ENCODE measurements at regions not wholly inside any gene's neighbourhood (a gene's known extent, or its start where the extent isn't known, plus 50 kb on each side); places are given as distances from the start of the nearest gene placed in this dataset.

DNA sequence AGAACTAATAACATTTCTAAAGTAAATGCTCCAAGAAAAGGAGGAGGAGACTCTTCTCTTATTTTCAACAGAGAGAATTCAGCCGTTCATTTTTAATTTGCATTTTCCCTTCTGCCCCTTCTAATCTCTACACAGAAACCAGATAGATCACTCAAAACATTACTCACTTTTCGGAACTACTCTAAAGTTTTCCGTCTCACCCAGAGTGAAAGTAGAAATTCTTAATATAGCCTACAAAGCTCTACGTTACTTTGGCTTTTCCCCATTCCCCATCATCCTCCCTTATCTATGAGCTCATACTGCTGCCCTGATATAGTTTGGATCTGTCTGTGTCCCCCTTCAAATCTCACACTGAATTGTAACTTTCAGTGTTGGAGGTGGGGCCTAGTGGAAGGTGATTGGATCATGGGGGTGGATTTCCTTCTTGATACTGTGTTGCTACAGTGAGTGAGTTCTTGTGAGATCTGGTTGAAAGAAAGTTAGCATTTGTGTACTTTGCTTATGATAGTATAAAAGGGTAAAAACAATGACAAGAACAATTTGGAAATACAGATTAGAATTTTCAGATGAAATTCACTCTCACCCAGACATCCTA, 188.2 kb downstream of the AMY1C start:
- FAIRE-seq (no peak), ATAC-seq (no peak), DNase-seq (ENCODE audit: low spot score) (no peak)
- Histone ChIP-seq H3K4me3 (replicated peaks in 1 of 3; ENCODE audit: insufficient read depth in 1 of 3, low read depth in 2 of 3, low read length in 3 of 3) (no peak overlapping the region), H4K20me1 (ENCODE audit: insufficient read depth, low read length) (no peaks in the 10 kb centered on the region), H3K4me1 (ENCODE audit: insufficient read depth, low read length) (no peaks in the 10 kb centered on the region), H2AFZ (ENCODE audit: low read length) (no peak overlapping the region), H3K9ac (ENCODE audit: insufficient read depth, low read depth, low read length) (no peak overlapping the region), H3K4me2 (ENCODE audit: low read depth, low read length) (no peak overlapping the region), H3K27ac (ENCODE audit: extremely low read length, insufficient read depth, low read length) (no peak overlapping the region), H3K9me3 (ENCODE audit: low read length) (no peaks in the 10 kb centered on the region), H3K79me2 (ENCODE audit: insufficient read depth, low read length) (no peaks in the 10 kb centered on the region), H3K27me3 (ENCODE audit: control insufficient read depth in 1 of 2, insufficient read depth in 2 of 2, low read length in 2 of 2) (no peaks in the 10 kb centered on the region), H3K36me3 (replicated peaks in 1 of 2; ENCODE audit: control insufficient read depth in 1 of 2, insufficient read depth in 2 of 2, low read length in 2 of 2) (no peaks in the 10 kb centered on the region)
- CTCF ChIA-PET (ENCODE audit: low intra/inter-chr PET ratio, low total read pairs) = no interaction called here
- 26% methylated on average over 4 of the region's 4 CpGs for WGBS (ENCODE audit: low lambda C conversion rate)
- POLR2A ChIA-PET = no interaction called here
- no TSS peak for BruUV-seq (replicated peaks)
- TF ChIP-seq EEA1 (CRISPR knock-in tag; IDR thresholded peaks at IDR 0.05; ENCODE audit: borderline replicate concordance) (no peak), ZNF761 (CRISPR knock-in tag; conservative IDR thresholded peaks at IDR 0.05) (no peak), WIZ (CRISPR knock-in tag; IDR thresholded peaks at IDR 0.05) (no peak), ZNF777 (CRISPR knock-in tag; IDR thresholded peaks at IDR 0.05) (no peak)
- intact Hi-C loops (cut with micrococcal nuclease; ENCODE audit: unreplicated experiment) = no loop called here
- in situ Hi-C loops (cut with HindIII; ENCODE audit: extremely low pct_ligation_motif_present, low pct_unique_long_range_greater_than_20kb) = no loop called here

DNA sequence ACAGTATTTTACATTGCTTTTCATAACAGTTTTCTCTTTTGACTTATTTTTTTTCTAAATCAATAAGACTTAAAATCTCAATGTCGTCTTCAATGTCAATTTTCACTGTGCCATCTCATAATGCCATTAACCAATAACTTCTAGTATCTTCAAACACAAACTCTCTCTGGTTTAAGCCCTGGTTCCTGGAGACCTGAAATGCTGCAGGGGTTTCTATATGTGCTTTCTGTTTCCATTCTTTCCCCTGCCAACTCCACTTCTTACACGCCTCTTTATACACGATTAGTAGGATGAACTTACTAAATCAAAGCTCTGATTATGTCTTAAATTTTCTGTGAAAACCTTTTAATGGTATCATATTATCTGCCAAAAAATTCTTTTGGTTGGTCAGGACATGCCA, 191.4 kb downstream of the AMY1C start:
- no peaks in the 10 kb centered on the region for H3K36me3 ChIP-seq (replicated peaks in 1 of 2; ENCODE audit: control insufficient read depth in 1 of 2, insufficient read depth in 2 of 2, low read length in 2 of 2)
- DNase-seq (ENCODE audit: low spot score) (no peak), ATAC-seq (no peak), FAIRE-seq (no peak)
- WGBS (ENCODE audit: low lambda C conversion rate) = 0% methylated on average over 3 of the region's 3 CpGs
- no peaks in the 10 kb centered on the region for H3K27me3 ChIP-seq (ENCODE audit: control insufficient read depth in 1 of 2, insufficient read depth in 2 of 2, low read length in 2 of 2)
- no peak overlapping the region for H3K4me3 ChIP-seq (replicated peaks in 1 of 3; ENCODE audit: insufficient read depth in 1 of 3, low read depth in 2 of 3, low read length in 3 of 3)
- H3K79me2 ChIP-seq (ENCODE audit: insufficient read depth, low read length) = no peaks in the 10 kb centered on the region
- POLR2A ChIA-PET = no interaction called here
- intact Hi-C loops (cut with micrococcal nuclease; ENCODE audit: unreplicated experiment) (no loop called here), in situ Hi-C loops (cut with HindIII; ENCODE audit: extremely low pct_ligation_motif_present, low pct_unique_long_range_greater_than_20kb) (loop anchor here (10.0 kb wide), 1 partner anchor 194 kb away; no protein-coding TSS in a partner anchor)
- CTCF ChIA-PET (ENCODE audit: low intra/inter-chr PET ratio, low total read pairs) = no interaction called here
- H3K9me3 ChIP-seq (ENCODE audit: low read length) = no peaks in the 10 kb centered on the region
- no peak overlapping the region for H3K9ac ChIP-seq (ENCODE audit: insufficient read depth, low read depth, low read length)
- no peak overlapping the region for H3K4me2 ChIP-seq (ENCODE audit: low read depth, low read length)
- no TSS peak for BruUV-seq (replicated peaks)
- no peaks in the 10 kb centered on the region for H4K20me1 ChIP-seq (ENCODE audit: insufficient read depth, low read length)
- H3K4me1 ChIP-seq (ENCODE audit: insufficient read depth, low read length) = no peaks in the 10 kb centered on the region
- H2AFZ ChIP-seq (ENCODE audit: low read length) = no peak overlapping the region
- H3K27ac ChIP-seq (ENCODE audit: extremely low read length, insufficient read depth, low read length) = no peak overlapping the region
- TF ChIP-seq GZF1 (CRISPR knock-in tag; IDR thresholded peaks at IDR 0.05) (no peak), FOXO1 (CRISPR knock-in tag; IDR thresholded peaks at IDR 0.05) (no peak), RBM39 (IDR thresholded peaks at IDR 0.05; ENCODE audit: low read depth, low read length, poor library complexity, severe bottlenecking) (no peak), THAP8 (CRISPR knock-in tag; IDR thresholded peaks at IDR 0.05; ENCODE audit: borderline replicate concordance) (no peak), AHDC1 (CRISPR knock-in tag; IDR thresholded peaks at IDR 0.05; ENCODE audit: borderline replicate concordance) (no peak), JUND (CRISPR knock-in tag; IDR thresholded peaks at IDR 0.05) (no peak), NCOA2 (CRISPR knock-in tag; IDR thresholded peaks at IDR 0.05) (no peak)
- TF ChIP-seq, protein P1, sequence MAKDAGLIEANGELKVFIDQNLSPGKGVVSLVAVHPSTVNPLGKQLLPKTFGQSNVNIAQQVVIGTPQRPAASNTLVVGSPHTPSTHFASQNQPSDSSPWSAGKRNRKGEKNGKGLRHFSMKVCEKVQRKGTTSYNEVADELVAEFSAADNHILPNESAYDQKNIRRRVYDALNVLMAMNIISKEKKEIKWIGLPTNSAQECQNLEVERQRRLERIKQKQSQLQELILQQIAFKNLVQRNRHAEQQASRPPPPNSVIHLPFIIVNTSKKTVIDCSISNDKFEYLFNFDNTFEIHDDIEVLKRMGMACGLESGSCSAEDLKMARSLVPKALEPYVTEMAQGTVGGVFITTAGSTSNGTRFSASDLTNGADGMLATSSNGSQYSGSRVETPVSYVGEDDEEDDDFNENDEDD (CRISPR knock-in tag; IDR thresholded peaks at IDR 0.05; ENCODE audit: borderline replicate concordance) = no peak
